Lung microvascular endothelial cell (primary cell): ENCODE measurements at regions not wholly inside any gene's neighbourhood (a gene's known extent, or its start where the extent isn't known, plus 50 kb on each side); places are given as distances from the start of the nearest gene placed in this dataset.
A peak's percentile ranks its signal among the peaks of the same experiment; 100 is the strongest.

Source experiments
- DNase-seq, 2 donors: peaks; one replicate each; pipeline versions ENCODE4 v3.0.0 to v3.0.0-alpha.2; 2010; ENCODE audit warnings: low read depth in 2 of 2

GRCh38 chr3:161555320-161555719, 58.7 kb downstream of the OTOL1 start:
- no peak for DNase-seq

GRCh38 chr3:161556533-161556932, 59.9 kb downstream of the OTOL1 start:
- no peak for DNase-seq

- no peak for DNase-seq
Observed at GRCh38 chr3:161556941-161557340, 60.3 kb downstream of the OTOL1 start.

DNA sequence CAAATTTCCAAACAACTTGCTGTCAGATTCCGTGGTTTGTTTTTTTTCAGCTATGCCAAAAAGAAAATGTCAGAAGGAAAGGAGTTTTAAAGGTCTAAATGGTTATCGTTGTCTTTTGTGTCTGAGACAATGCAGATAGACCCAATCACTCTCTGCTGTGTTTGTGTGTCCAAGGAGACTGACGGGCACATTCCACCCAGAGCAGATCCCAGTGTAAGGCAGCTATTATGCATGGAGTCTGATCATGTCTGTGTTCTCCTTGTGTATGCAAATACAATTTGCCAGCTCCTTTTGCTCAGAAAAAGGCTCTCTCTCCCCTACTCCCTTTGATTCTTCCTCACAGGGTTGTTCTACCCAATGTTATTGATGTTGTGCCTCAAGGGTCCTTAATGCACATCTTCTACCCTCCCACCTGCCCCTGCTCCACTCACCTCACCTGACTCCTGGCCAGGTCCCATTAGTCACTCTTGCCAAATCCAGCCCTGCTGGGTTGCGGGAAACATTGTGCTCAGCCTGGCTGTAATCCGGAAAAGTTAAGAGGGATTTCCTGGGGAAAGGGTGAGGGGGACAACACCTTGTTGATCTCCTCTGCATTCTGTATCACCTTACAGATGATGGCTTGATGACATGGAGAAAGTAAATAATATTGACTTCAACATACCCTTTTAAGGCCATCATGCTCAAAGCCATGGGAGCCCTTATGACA, 61.0 kb downstream of the OTOL1 start:
- DNase-seq, result no peak

GRCh38 chr3:161558236-161558635, 61.6 kb downstream of the OTOL1 start:
- DNase-seq, result no peak

GRCh38 chr3:161559177-161559998, 62.8 kb downstream of the OTOL1 start:
- peak; percentile 32 to 34 for DNase-seq

GRCh38 chr3:161560008-161560637, 63.5 kb downstream of the OTOL1 start:
- peak; percentile 7 to 28 for DNase-seq

DNA sequence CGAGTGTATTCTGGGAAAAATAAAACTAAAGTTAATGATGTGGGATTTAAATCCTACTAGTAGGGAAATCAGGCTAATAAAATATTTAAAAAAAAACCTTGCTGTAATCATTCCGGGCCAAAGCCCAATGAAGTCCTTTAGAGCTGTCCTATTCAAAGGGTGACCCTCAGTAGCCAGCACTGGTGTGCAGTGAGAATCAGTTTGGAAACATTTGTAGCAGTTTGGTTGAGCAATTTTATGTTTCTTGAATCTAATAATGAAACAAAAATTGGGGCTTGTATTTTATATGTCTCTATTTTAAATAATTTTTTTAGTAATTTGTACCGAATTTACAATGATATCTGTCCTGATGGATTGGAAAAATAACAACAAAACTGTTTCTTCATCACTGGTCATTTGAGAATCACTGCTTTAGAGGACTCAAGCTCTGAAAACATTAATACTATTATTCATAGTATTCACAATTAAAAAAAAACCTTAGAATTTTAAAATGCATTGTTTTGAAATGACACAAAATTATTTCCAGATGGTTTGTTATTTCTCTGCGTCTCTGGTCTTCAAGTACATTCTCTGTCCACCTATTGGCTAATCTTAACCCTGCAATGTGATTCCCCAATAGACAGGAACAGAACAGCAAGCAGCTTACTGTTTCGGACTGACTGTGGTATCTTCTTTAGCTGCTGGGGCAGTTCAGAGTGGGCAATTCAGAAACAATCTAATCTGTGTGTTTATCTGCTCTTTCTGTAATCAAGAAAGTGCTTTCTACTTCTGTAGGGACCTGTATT, 71.2 kb downstream of the OTOL1 start:
- no peak for DNase-seq

- no peak for DNase-seq
Observed at GRCh38 chr3:161568671-161569070, 72.1 kb downstream of the OTOL1 start.

DNA sequence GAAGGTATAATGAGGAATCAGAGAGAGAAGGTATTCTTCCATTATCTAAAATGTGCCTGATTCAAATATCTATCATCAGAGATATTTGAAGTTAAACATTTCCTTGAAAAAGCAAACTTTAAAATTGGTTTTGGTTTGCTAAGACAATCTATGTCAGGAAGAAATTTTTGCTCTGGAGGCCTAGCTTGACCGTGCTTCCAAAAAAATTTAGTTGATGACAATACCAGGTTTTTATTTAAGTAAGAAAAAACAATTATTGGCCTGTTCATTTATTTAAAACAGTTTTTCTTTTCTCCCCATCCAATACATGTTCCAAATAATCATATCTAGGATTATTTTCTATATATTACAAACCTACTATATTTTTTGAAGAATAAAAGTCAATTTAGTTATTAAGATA, 75.3 kb downstream of the OTOL1 start:
- no peak for DNase-seq

GRCh38 chr3:161573136-161573535, 76.5 kb downstream of the OTOL1 start:
- no peak for DNase-seq

GRCh38 chr3:161575901-161576300, 79.3 kb downstream of the OTOL1 start:
- no peak for DNase-seq

- DNase-seq, result no peak
Observed at GRCh38 chr3:161576311-161576710, 79.7 kb downstream of the OTOL1 start.

GRCh38 chr3:161576714-161577510, 80.3 kb downstream of the OTOL1 start:
- no peak for DNase-seq

GRCh38 chr3:161577662-161578061, 81.1 kb downstream of the OTOL1 start:
- DNase-seq, result no peak

GRCh38 chr3:161579395-161580126, 83.0 kb downstream of the OTOL1 start:
- DNase-seq, result no peak

- no peak for DNase-seq
Observed at GRCh38 chr3:161585922-161586321, 89.3 kb downstream of the OTOL1 start.

DNA sequence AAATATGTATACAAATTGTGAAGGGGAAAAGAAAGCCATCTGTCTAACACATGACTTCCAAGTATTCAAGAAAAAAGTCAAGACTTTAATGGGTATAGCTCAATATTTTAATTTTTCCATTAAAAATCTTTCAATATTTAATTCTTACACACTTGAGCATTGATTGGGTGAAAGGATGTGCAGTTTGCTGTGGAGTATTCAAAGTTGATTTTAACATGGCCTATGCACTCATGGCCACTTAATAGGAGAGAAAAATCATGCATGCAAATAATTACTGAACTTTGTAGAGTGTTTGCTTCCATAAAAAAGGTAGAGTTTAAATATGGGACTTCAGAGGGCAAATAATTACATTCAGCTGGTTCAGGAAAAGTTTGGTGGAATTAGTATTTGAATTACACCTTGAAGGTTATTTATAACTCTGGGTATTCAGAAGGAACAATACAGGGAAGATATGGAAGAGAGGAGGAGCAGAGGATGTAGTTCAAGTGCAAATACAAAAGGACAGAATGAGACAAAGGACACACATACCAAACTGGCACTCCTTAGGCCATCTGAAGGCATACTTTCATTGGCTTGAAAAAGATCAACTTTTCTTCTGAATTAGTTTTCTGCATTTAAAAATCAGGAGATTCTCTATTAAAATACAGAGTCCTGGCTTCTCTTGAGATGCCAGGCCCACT, 90.1 kb downstream of the OTOL1 start:
- DNase-seq, result no peak

DNA sequence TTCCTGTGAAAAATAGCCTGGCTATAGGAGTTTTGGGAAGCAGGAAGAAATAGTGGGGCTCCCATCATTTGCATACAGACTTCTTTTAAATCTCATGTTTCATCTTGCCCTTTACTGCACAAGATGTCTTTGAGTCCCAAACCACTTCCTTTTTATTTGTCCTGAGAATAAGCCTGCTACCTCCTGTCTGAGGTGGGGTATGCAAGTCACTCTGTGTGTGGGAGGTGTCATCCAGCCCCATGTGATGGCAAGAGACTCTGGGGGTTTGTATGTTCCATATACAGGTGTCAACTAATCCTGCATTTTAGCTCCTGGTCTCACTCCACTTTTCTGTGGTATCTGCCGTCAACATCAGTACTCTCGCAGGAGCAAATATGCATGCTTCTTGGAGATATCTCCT, 102.0 kb downstream of the OTOL1 start:
- DNase-seq, result no peak

- no peak for DNase-seq
Observed at GRCh38 chr3:161599697-161600096, 103.1 kb downstream of the OTOL1 start.
